Lower leg skin (tissue), 4 donors: ENCODE measurements at regions not wholly inside any gene's neighbourhood (a gene's known extent, or its start where the extent isn't known, plus 50 kb on each side); places are given as distances from the start of the nearest gene placed in this dataset.

ENCODE experiments used
- DNase-seq, 2 donors: peaks; one replicate each; pipeline ENCODE4 v3.0.0-alpha.2; 2019; ENCODE audit warnings: low spot score in 2 of 2
- H3K4me3 ChIP-seq: fragments of 200-600 bp; sonication (generic); 2 replicates; pipeline ENCODE4 v1.5.1; 2017; ENCODE audit warnings: mild to moderate bottlenecking, low read depth; ENCODE audit not compliant: poor library complexity, severe bottlenecking
- POLR2A ChIP-seq, 2 donors: fragments of 450-650 bp; IDR thresholded peaks; one replicate each; pipeline ENCODE4 v1.6.1; 2016 to 2017; ENCODE audit warnings: antibody characterized with exemption in 2 of 2, mild to moderate bottlenecking in 1 of 2, moderate library complexity in 1 of 2
- WGBS, 2 donors: methylation state at CpG; one replicate each; pipeline ENCODE4 v1.1.5; 2018; 5-methylcytosine and 5-hydroxymethylcytosine counted together
- intact Hi-C: fragments of 100-400 bp; cut with DNase I; formaldehyde crosslinking; loops from one replicate; pipeline ENCODE4 v1.15.0; 2023; ENCODE audit warnings: low total_unique reads
- TF ChIP-seq, protein P1 (sequence below), 3 donors: fragments of 450-650 bp; IDR thresholded peaks; one replicate each; pipeline ENCODE4 v1.5.1; 2016; ENCODE audit warnings: antibody characterized with exemption in 3 of 3, mild to moderate bottlenecking in 3 of 3, moderate library complexity in 2 of 3

GRCh38 chr6:113209315-113209714, 647.8 kb upstream of the MARCKS start:
- no peak for DNase-seq
- no peak for TF ChIP-seq POLR2A (IDR thresholded peaks at IDR 0.05)
- TF ChIP-seq, protein P1, sequence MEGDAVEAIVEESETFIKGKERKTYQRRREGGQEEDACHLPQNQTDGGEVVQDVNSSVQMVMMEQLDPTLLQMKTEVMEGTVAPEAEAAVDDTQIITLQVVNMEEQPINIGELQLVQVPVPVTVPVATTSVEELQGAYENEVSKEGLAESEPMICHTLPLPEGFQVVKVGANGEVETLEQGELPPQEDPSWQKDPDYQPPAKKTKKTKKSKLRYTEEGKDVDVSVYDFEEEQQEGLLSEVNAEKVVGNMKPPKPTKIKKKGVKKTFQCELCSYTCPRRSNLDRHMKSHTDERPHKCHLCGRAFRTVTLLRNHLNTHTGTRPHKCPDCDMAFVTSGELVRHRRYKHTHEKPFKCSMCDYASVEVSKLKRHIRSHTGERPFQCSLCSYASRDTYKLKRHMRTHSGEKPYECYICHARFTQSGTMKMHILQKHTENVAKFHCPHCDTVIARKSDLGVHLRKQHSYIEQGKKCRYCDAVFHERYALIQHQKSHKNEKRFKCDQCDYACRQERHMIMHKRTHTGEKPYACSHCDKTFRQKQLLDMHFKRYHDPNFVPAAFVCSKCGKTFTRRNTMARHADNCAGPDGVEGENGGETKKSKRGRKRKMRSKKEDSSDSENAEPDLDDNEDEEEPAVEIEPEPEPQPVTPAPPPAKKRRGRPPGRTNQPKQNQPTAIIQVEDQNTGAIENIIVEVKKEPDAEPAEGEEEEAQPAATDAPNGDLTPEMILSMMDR (IDR thresholded peaks at IDR 0.05): no peak
- 68 to 71% methylated on average over 5 of the region's 5 CpGs for WGBS, 2 donors
- no peak overlapping the region for H3K4me3 ChIP-seq
- intact Hi-C loops: no loop called here

- TF ChIP-seq, protein P1 (IDR thresholded peaks at IDR 0.05): no peak
- TF ChIP-seq POLR2A (IDR thresholded peaks at IDR 0.05): no peak
Measured at GRCh38 chr6:113211170-113211569, 646.0 kb upstream of the MARCKS start.

GRCh38 chr6:113219783-113220182, 637.4 kb upstream of the MARCKS start:
- no peak for DNase-seq
- intact Hi-C loops: no loop called here
- no peak overlapping the region for H3K4me3 ChIP-seq
- no peak for TF ChIP-seq POLR2A (IDR thresholded peaks at IDR 0.05)
- TF ChIP-seq, protein P1 (IDR thresholded peaks at IDR 0.05): no peak
- 86 to 92% methylated on average over 2 of the region's 2 CpGs for WGBS, 2 donors

More at GRCh38 chr6:113211170-113211569, 646.0 kb upstream of the MARCKS start:
- no peak overlapping the region for H3K4me3 ChIP-seq
- no peak for DNase-seq
- intact Hi-C loops: no loop called here

GRCh38 chr6:113220832-113221231, 636.3 kb upstream of the MARCKS start:
- TF ChIP-seq, protein P1 (IDR thresholded peaks at IDR 0.05): no peak
- TF ChIP-seq POLR2A (IDR thresholded peaks at IDR 0.05): no peak
- DNase-seq: no peak
- 88 to 91% methylated on average over 2 of the region's 2 CpGs for WGBS, 2 donors
- no peak overlapping the region for H3K4me3 ChIP-seq
- intact Hi-C loops: no loop called here

DNA sequence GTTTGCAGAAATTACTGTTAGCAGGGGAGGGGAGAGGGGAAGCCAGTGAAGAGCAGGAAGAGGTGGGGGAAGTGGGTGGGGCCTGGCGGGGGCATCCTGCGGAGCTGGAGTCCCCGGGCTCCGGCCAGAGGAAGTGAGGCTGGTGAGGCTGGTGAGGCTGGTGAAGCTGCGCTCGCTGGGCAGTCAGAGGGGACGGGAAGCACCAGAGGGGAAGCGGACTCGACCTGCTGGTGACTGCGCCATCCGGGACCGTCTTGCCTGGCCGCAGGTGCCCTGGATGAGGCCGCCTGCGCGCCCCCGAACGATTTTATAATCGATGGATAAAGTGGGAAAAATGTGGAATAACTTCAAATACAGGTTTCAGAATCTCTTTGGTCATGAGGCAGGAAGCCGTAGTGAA, 635.3 kb upstream of the MARCKS start:
- DNase-seq: no peak
- 88 to 89% methylated on average over 20 of the region's 20 CpGs for whole genome bisulfite sequencing, 2 donors
- intact Hi-C loops: no loop called here
- H3K4me3 ChIP-seq: no peak overlapping the region
- TF ChIP-seq POLR2A (IDR thresholded peaks at IDR 0.05): no peak
- TF ChIP-seq, protein P1 (IDR thresholded peaks at IDR 0.05): no peak

- DNase-seq: no peak
- intact Hi-C loops: no loop called here
- WGBS, 2 donors: 48 to 50% methylated on average over 1 of the region's 1 CpG
- TF ChIP-seq, protein P1 (IDR thresholded peaks at IDR 0.05): no peak
- TF ChIP-seq POLR2A (IDR thresholded peaks at IDR 0.05): no peak
- no peak overlapping the region for H3K4me3 ChIP-seq
Measured at GRCh38 chr6:113246186-113246585, 611.0 kb upstream of the MARCKS start.
